ENCODE measurements at regions not wholly inside any gene's neighbourhood (a gene's known extent, or its start where the extent isn't known, plus 50 kb on each side); places are given as distances from the start of the nearest gene placed in this dataset.

DNA sequence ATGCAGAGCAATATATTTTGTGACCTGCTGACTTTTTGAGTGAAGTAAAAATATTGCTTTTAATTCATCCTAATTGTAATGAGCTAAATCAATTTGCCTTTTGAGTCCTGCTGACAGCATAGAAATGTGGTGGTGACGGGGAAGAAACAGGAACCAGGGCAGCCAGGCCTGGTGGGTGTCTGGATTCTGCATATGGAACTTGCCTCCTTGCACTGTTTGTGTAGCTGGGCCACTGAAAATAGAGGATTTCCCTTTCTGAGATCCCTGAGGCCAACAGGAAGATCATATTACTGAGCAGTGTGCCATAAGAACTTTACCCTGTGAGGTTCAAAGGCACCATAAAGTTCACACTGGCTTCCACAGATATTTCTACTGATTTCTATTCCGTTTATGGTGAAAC lies 488.4 kb upstream of the AKR1E2 start (continued):
- TF ChIP-seq ZBTB21 (CRISPR knock-in tag; IDR thresholded peaks at IDR 0.05; ENCODE audit: borderline replicate concordance) (no peak), IRF2 (CRISPR knock-in tag; IDR thresholded peaks at IDR 0.05; ENCODE audit: borderline replicate concordance, low read depth) (no peak)
- TF ChIP-seq, protein P1, sequence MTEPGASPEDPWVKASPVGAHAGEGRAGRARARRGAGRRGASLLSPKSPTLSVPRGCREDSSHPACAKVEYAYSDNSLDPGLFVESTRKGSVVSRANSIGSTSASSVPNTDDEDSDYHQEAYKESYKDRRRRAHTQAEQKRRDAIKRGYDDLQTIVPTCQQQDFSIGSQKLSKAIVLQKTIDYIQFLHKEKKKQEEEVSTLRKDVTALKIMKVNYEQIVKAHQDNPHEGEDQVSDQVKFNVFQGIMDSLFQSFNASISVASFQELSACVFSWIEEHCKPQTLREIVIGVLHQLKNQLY (CRISPR knock-in tag; IDR thresholded peaks at IDR 0.05) = no peak

DNA sequence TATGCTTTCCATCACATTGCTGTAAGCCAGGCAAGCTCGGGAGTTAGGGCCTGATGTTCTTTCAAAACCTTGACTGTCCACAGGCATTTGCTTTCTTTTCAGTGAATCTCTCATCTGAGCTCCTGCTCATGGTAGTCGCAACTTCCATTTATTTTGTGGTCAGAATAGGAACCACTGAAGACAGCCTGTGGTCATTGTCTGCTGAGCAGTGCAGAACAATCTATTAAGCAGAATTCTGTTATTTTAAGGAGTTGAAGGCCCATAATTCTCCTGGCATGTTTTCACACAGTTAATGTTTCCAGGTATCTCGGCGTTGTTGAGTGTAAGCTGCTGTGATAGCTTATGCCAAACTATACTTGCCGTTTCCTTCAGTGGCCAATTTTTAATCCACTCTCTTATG lies 491.1 kb upstream of the AKR1E2 start:
- no peak overlapping the region for H3K27ac Mint-ChIP-seq
- no peaks in the 10 kb centered on the region for H3K27me3 Mint-ChIP-seq (ENCODE audit: low read depth)
- H3K9me3 Mint-ChIP-seq = no peaks in the 10 kb centered on the region
- ChIA-PET POLR2A (no interaction called here), CTCF (no interaction called here)
- TF ChIP-seq, protein P2, sequence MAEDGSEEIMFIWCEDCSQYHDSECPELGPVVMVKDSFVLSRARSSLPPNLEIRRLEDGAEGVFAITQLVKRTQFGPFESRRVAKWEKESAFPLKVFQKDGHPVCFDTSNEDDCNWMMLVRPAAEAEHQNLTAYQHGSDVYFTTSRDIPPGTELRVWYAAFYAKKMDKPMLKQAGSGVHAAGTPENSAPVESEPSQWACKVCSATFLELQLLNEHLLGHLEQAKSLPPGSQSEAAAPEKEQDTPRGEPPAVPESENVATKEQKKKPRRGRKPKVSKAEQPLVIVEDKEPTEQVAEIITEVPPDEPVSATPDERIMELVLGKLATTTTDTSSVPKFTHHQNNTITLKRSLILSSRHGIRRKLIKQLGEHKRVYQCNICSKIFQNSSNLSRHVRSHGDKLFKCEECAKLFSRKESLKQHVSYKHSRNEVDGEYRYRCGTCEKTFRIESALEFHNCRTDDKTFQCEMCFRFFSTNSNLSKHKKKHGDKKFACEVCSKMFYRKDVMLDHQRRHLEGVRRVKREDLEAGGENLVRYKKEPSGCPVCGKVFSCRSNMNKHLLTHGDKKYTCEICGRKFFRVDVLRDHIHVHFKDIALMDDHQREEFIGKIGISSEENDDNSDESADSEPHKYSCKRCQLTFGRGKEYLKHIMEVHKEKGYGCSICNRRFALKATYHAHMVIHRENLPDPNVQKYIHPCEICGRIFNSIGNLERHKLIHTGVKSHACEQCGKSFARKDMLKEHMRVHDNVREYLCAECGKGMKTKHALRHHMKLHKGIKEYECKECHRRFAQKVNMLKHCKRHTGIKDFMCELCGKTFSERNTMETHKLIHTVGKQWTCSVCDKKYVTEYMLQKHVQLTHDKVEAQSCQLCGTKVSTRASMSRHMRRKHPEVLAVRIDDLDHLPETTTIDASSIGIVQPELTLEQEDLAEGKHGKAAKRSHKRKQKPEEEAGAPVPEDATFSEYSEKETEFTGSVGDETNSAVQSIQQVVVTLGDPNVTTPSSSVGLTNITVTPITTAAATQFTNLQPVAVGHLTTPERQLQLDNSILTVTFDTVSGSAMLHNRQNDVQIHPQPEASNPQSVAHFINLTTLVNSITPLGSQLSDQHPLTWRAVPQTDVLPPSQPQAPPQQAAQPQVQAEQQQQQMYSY (CRISPR knock-in tag; IDR thresholded peaks at IDR 0.05) = no peak
- no peak for TF ChIP-seq FOXP1 (CRISPR knock-in tag; IDR thresholded peaks at IDR 0.05; ENCODE audit: borderline replicate concordance)
- TF ChIP-seq, protein P3, sequence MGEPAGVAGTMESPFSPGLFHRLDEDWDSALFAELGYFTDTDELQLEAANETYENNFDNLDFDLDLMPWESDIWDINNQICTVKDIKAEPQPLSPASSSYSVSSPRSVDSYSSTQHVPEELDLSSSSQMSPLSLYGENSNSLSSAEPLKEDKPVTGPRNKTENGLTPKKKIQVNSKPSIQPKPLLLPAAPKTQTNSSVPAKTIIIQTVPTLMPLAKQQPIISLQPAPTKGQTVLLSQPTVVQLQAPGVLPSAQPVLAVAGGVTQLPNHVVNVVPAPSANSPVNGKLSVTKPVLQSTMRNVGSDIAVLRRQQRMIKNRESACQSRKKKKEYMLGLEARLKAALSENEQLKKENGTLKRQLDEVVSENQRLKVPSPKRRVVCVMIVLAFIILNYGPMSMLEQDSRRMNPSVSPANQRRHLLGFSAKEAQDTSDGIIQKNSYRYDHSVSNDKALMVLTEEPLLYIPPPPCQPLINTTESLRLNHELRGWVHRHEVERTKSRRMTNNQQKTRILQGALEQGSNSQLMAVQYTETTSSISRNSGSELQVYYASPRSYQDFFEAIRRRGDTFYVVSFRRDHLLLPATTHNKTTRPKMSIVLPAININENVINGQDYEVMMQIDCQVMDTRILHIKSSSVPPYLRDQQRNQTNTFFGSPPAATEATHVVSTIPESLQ (CRISPR knock-in tag; IDR thresholded peaks at IDR 0.05) = no peak
- TF ChIP-seq ZNF232 (CRISPR knock-in tag; IDR thresholded peaks at IDR 0.05) = no peak
- TF ChIP-seq, protein P4, sequence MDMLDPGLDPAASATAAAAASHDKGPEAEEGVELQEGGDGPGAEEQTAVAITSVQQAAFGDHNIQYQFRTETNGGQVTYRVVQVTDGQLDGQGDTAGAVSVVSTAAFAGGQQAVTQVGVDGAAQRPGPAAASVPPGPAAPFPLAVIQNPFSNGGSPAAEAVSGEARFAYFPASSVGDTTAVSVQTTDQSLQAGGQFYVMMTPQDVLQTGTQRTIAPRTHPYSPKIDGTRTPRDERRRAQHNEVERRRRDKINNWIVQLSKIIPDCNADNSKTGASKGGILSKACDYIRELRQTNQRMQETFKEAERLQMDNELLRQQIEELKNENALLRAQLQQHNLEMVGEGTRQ (CRISPR knock-in tag; IDR thresholded peaks at IDR 0.05) = no peak
- TF ChIP-seq, protein P5, sequence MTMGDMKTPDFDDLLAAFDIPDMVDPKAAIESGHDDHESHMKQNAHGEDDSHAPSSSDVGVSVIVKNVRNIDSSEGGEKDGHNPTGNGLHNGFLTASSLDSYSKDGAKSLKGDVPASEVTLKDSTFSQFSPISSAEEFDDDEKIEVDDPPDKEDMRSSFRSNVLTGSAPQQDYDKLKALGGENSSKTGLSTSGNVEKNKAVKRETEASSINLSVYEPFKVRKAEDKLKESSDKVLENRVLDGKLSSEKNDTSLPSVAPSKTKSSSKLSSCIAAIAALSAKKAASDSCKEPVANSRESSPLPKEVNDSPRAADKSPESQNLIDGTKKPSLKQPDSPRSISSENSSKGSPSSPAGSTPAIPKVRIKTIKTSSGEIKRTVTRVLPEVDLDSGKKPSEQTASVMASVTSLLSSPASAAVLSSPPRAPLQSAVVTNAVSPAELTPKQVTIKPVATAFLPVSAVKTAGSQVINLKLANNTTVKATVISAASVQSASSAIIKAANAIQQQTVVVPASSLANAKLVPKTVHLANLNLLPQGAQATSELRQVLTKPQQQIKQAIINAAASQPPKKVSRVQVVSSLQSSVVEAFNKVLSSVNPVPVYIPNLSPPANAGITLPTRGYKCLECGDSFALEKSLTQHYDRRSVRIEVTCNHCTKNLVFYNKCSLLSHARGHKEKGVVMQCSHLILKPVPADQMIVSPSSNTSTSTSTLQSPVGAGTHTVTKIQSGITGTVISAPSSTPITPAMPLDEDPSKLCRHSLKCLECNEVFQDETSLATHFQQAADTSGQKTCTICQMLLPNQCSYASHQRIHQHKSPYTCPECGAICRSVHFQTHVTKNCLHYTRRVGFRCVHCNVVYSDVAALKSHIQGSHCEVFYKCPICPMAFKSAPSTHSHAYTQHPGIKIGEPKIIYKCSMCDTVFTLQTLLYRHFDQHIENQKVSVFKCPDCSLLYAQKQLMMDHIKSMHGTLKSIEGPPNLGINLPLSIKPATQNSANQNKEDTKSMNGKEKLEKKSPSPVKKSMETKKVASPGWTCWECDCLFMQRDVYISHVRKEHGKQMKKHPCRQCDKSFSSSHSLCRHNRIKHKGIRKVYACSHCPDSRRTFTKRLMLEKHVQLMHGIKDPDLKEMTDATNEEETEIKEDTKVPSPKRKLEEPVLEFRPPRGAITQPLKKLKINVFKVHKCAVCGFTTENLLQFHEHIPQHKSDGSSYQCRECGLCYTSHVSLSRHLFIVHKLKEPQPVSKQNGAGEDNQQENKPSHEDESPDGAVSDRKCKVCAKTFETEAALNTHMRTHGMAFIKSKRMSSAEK (CRISPR knock-in tag; IDR thresholded peaks at IDR 0.05; ENCODE audit: borderline replicate concordance) = no peak
- ATAC-seq (no peak), DNase-seq (ENCODE audit: low spot score) (no peak)
- no peaks in the 10 kb centered on the region for H3K36me3 Mint-ChIP-seq
- H3K4me3 Mint-ChIP-seq = no peak overlapping the region
- H3K4me1 Mint-ChIP-seq = peaks cover 24% of the 10 kb centered on the region

DNA sequence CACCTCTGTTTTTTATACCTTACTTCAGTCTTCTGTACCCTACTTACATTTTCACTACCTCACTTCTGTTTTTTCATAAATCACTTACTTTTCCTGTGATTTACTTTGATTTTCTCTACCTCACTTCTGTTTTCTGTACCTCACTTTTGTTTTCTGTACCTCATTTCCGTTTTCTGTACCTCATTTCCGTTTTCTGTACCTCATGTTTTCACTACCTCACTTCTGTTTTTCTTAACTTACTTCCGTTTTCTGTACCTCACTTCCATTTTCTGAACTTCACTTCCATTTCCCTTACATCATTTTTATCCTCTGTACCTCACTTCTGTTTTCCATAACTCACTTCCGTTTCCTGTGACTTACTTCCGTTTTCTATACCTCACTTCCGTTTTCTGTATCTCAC lies 492.0 kb upstream of the AKR1E2 start:
- POLR2A ChIA-PET = no interaction called here
- Mint-ChIP-seq H3K27me3 (ENCODE audit: low read depth) (no peaks in the 10 kb centered on the region), H3K27ac (no peak overlapping the region), H3K9me3 (no peaks in the 10 kb centered on the region), H3K4me3 (no peak overlapping the region), H3K36me3 (no peaks in the 10 kb centered on the region), H3K4me1 (peaks cover 24% of the 10 kb centered on the region)
- CTCF ChIA-PET = no interaction called here
- DNase-seq (ENCODE audit: low spot score) (no peak), ATAC-seq (no peak)
- TF ChIP-seq GTF2I (CRISPR knock-in tag; conservative IDR thresholded peaks at IDR 0.05) (no peak), NR3C1 (CRISPR knock-in tag; conservative IDR thresholded peaks at IDR 0.05; ENCODE audit: low read depth) (no peak), FOXP1 (CRISPR knock-in tag; IDR thresholded peaks at IDR 0.05; ENCODE audit: borderline replicate concordance) (no peak), GABPB1 (CRISPR knock-in tag; IDR thresholded peaks at IDR 0.05) (no peak)
- TF ChIP-seq, protein P3 (CRISPR knock-in tag; IDR thresholded peaks at IDR 0.05) = no peak
- TF ChIP-seq, protein P4 (CRISPR knock-in tag; IDR thresholded peaks at IDR 0.05) = no peak
- TF ChIP-seq, protein P6, sequence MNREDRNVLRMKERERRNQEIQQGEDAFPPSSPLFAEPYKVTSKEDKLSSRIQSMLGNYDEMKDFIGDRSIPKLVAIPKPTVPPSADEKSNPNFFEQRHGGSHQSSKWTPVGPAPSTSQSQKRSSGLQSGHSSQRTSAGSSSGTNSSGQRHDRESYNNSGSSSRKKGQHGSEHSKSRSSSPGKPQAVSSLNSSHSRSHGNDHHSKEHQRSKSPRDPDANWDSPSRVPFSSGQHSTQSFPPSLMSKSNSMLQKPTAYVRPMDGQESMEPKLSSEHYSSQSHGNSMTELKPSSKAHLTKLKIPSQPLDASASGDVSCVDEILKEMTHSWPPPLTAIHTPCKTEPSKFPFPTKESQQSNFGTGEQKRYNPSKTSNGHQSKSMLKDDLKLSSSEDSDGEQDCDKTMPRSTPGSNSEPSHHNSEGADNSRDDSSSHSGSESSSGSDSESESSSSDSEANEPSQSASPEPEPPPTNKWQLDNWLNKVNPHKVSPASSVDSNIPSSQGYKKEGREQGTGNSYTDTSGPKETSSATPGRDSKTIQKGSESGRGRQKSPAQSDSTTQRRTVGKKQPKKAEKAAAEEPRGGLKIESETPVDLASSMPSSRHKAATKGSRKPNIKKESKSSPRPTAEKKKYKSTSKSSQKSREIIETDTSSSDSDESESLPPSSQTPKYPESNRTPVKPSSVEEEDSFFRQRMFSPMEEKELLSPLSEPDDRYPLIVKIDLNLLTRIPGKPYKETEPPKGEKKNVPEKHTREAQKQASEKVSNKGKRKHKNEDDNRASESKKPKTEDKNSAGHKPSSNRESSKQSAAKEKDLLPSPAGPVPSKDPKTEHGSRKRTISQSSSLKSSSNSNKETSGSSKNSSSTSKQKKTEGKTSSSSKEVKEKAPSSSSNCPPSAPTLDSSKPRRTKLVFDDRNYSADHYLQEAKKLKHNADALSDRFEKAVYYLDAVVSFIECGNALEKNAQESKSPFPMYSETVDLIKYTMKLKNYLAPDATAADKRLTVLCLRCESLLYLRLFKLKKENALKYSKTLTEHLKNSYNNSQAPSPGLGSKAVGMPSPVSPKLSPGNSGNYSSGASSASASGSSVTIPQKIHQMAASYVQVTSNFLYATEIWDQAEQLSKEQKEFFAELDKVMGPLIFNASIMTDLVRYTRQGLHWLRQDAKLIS (CRISPR knock-in tag; IDR thresholded peaks at IDR 0.05; ENCODE audit: borderline replicate concordance) = no peak
